OCI-LY1 (cell line): ENCODE measurements at regions not wholly inside any gene's neighbourhood (a gene's known extent, or its start where the extent isn't known, plus 50 kb on each side); places are given as distances from the start of the nearest gene placed in this dataset.

Experiments
- EZH2 ChIP-seq: fragments of 200-600 bp; sonication (generic), shearing (Covaris generic); IDR thresholded peaks from 2 replicates; pipeline ENCODE4 v1.8.0; 2017; ENCODE audit warnings: borderline replicate concordance, mixed run types, mild to moderate bottlenecking, antibody characterized with exemption, low read length, moderate library complexity, mixed read lengths
- TF ChIP-seq, protein P1 (sequence below): fragments of 200-600 bp; sonication (generic), shearing (Covaris generic); IDR thresholded peaks from 2 replicates; pipeline ENCODE4 v1.5.1; 2017; ENCODE audit warnings: mild to moderate bottlenecking, antibody characterized with exemption, low read length, moderate library complexity, mixed read lengths

DNA sequence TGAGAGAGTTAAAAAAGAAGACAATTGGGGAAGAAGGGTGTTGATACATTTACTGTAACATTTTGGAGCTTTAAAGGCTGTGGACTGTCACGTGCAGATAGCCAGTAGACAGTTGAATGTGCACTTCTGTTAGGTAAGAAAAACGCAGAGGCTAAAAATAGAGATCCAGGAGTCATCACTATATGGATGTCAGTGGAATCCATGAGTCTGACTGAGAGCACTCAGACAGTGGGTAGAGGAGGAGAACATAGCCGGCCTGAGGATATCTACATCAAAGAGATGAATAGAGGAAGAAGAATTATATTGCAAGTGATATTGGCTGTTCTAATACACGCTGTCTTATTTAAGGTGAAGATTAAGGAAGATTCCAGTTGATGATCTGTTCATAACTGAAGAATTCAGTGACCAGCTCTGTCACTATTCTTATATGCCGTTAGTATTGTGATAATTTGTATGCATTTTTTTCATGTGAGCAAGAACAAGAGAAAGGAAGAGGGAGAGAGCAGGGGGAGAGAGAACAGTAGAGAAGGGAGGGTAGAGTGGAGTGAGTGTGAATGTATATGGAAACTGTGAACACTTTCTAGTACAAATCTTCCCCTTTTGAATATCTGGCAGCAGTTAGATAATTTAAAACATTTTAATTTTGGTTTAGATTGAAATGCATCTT lies 344.8 kb downstream of the CHRM3 start:
- TF ChIP-seq, protein P1, sequence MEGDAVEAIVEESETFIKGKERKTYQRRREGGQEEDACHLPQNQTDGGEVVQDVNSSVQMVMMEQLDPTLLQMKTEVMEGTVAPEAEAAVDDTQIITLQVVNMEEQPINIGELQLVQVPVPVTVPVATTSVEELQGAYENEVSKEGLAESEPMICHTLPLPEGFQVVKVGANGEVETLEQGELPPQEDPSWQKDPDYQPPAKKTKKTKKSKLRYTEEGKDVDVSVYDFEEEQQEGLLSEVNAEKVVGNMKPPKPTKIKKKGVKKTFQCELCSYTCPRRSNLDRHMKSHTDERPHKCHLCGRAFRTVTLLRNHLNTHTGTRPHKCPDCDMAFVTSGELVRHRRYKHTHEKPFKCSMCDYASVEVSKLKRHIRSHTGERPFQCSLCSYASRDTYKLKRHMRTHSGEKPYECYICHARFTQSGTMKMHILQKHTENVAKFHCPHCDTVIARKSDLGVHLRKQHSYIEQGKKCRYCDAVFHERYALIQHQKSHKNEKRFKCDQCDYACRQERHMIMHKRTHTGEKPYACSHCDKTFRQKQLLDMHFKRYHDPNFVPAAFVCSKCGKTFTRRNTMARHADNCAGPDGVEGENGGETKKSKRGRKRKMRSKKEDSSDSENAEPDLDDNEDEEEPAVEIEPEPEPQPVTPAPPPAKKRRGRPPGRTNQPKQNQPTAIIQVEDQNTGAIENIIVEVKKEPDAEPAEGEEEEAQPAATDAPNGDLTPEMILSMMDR: no peak
- TF ChIP-seq EZH2: no peak
